ENCODE measurements at regions not wholly inside any gene's neighbourhood (a gene's known extent, or its start where the extent isn't known, plus 50 kb on each side); places are given as distances from the start of the nearest gene placed in this dataset.

GRCh38 chr14:26791117-26791806 is 193.4 kb upstream of the NOVA1 start:
- DNase-seq (no peak), ATAC-seq (ENCODE audit: low read depth) (no peak)
- Histone ChIP-seq H4K8ac (ENCODE audit: low read depth in 2 of 2, low read length in 2 of 2) (no peak overlapping the region), H2AK5ac (ENCODE audit: low read depth, low read length) (no peak overlapping the region), H4K5ac (ENCODE audit: low read depth, low read length) (no peak overlapping the region), H4K91ac (ENCODE audit: insufficient read depth, low read depth, low read length) (no peak overlapping the region), H2AFZ (replicated peaks; ENCODE audit: low read length, poor library complexity) (no peak overlapping the region), H3K4me3 (ENCODE audit: insufficient read depth, low read depth, low read length) (no peak overlapping the region), H3K4me1 (ENCODE audit: control insufficient read depth, insufficient read depth, low read length) (no peaks in the 10 kb centered on the region), H2BK15ac (ENCODE audit: low read depth, low read length) (no peak overlapping the region), H3K18ac (ENCODE audit: low read depth, low read length) (no peak overlapping the region), H3K36me3 (ENCODE audit: control insufficient read depth, insufficient read depth, low read length) (no peaks in the 10 kb centered on the region), H2BK20ac (ENCODE audit: low read depth, low read length) (no peak overlapping the region), H3K4ac (ENCODE audit: low read depth, low read length) (no peak overlapping the region), H3K27me3 (ENCODE audit: control insufficient read depth, insufficient read depth, low read length) (no peaks in the 10 kb centered on the region), H4K20me1 (ENCODE audit: insufficient read depth, low read length) (no peaks in the 10 kb centered on the region), H3K4me2 (ENCODE audit: low read depth, low read length) (no peak overlapping the region), H3K56ac (ENCODE audit: extremely low read depth, insufficient read depth, low read length) (no peak overlapping the region), H3K14ac (replicated peaks; ENCODE audit: low read depth, low read length) (no peak overlapping the region), H3K9me3 (ENCODE audit: control insufficient read depth, insufficient read depth, low read length) (no peaks in the 10 kb centered on the region), H3K9ac (ENCODE audit: low read depth, low read length) (no peak overlapping the region), H2AK9ac (replicated peaks; ENCODE audit: low read depth, low read length, poor library complexity) (no peak overlapping the region), H2BK120ac (ENCODE audit: low read depth, low read length) (no peak overlapping the region), H3K79me1 (ENCODE audit: low read depth in 1 of 2, low read length in 2 of 2) (no peaks in the 10 kb centered on the region), H3K23ac (ENCODE audit: low read depth, low read length) (no peak overlapping the region), H3K9me1 (ENCODE audit: insufficient read depth, low read length) (no peaks in the 10 kb centered on the region), H2BK5ac (ENCODE audit: low read depth, low read length, poor library complexity, severe bottlenecking) (no peak overlapping the region), H3K27ac (ENCODE audit: insufficient read depth, low read length) (no peak overlapping the region)
- ChIA-PET POLR2A (ENCODE audit: unreplicated experiment) (no interaction called here), CTCF (interaction anchor here (0.5 kb wide), 1 partner anchor 469 kb away, joined by 4 read pairs; no protein-coding TSS in a partner anchor)
- in situ Hi-C loops (cut with MboI; ENCODE audit: low sequenced_read_pairs) (no loop called here), dilution Hi-C loops (cut with HindIII; ENCODE audit: low sequenced_read_pairs, unreplicated experiment) (no loop called here), intact Hi-C loops (cut with micrococcal nuclease) (no loop called here)
- no TSS peak for BruUV-seq (replicated peaks)
- WGBS, 2 experiments (ENCODE audit: extremely low coverage in 2 of 2, insufficient read length in 1 of 2) = no CpG with 5 or more reads among the region's 4 CpGs
- TF ChIP-seq MAZ (IDR thresholded peaks at IDR 0.05; ENCODE audit: borderline replicate concordance, low read depth, low read length) = no peak
- no peak for TF ChIP-seq RAD21 (IDR thresholded peaks at IDR 0.05; ENCODE audit: low read length)
- no peak for TF ChIP-seq CTCF (conservative IDR thresholded peaks at IDR 0.05; ENCODE audit: low read depth, low read length)
- TF ChIP-seq CHD1 (IDR thresholded peaks at IDR 0.05; ENCODE audit: low read depth, low read length) = no peak
- TF ChIP-seq NFE2L2 (IDR thresholded peaks at IDR 0.05; ENCODE audit: low read depth, low read length) = no peak
- TF ChIP-seq SMC3 (IDR thresholded peaks at IDR 0.05; ENCODE audit: low read depth, low read length) = no peak
- TF ChIP-seq CEBPB (IDR thresholded peaks at IDR 0.05; ENCODE audit: low read depth, low read length) = no peak

Data from IMR-90 (cell line).